HG03565 (cell line): ENCODE measurements at regions not wholly inside any gene's neighbourhood (a gene's known extent, or its start where the extent isn't known, plus 50 kb on each side); places are given as distances from the start of the nearest gene placed in this dataset.

Experiments
- ATAC-seq: cut with Tn5 transposase; IDR thresholded peaks from one replicate; pipeline ENCODE4 v1.9.1; 2021; ENCODE audit warnings: mild to moderate bottlenecking, moderate library complexity; ENCODE audit not compliant: unreplicated experiment

DNA sequence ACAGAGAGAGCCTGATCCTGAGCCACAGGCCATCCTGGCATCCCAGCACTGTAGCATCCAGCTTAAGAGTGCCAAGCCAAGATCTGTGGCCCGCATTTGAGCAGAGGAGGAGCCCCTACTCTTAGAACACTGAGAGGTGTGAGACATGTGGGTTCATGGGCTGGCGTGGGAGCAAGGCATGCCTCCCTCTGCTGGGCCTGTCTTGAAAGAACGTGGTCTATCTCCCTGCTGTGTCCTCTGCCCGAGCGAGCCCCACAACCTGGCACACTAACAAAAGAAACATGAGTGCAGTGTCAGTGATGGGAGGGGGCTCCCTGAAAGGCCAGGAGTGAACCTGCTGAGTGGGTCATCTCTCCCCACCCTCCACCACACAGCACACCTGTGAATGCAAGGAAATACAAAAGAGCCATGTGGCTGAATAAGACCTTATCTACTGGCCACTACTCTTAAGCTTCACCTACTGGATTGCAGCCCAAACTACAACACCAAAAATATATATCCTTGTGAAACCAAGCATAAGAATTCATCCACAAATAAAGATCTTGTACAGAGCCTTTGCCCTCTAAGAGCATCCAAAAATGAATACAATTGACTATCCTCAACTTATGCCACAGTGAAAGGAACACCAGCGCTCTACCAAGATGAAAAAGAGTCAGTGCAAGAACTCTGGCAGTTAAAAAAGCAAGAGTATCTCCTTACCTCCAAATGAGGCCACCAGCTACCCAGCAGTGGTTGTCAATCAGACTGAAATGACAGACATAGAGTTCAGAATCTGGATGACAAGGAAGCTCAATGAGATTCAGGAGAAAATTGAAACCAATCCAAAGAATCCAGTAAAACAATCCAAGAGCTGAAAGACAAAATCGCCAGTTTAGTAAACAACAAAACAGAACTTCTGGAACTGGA lies 259.4 kb upstream of the DAB1 start:
- no peak for ATAC-seq

- no peak for ATAC-seq
These were observed 254.3 kb upstream of the DAB1 start for GRCh38 chr1:57678138-57678537.

DNA sequence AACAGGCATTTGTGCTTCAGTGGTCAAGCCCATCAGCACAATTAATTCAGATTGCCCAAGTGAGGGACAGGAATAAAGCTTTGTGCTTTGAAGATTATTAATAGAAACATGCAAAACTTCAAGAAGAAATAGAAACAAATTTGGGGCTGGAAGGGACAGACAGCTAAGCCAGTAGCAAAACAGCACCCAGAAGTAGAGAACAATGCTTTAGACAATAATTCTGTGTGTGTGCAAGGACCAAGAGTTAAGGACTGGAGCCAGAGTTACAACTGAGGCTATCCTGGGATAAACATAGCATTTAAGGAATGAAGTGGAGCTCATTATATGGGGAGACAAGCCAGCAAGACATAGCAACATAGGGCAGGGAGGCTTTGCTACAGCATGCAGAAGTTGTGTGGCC lies 251.9 kb upstream of the DAB1 start:
- no peak for ATAC-seq

GRCh38 chr1:57674801-57675200 lies 250.9 kb upstream of the DAB1 start:
- ATAC-seq = no peak

- no peak for ATAC-seq
These were observed 248.7 kb upstream of the DAB1 start for GRCh38 chr1:57672346-57673140.

DNA sequence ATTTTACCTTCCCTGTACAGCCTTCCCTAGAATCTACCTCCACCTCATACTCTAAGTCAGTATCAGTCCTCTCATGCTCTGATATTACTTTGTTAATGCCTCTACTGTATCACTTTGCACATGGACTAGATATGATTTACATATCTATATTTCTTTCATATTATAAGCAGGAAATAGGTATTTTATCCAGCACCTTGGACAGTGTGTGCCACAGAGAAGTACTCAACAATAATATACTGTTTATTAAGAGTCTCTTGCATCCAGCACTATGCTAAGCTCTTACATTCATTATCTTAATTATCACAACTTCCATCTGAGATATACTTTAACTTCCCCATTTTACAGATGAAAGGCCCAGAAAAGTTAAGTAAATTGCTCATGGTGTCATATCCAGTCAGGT lies 247.9 kb upstream of the DAB1 start:
- ATAC-seq = no peak

DNA sequence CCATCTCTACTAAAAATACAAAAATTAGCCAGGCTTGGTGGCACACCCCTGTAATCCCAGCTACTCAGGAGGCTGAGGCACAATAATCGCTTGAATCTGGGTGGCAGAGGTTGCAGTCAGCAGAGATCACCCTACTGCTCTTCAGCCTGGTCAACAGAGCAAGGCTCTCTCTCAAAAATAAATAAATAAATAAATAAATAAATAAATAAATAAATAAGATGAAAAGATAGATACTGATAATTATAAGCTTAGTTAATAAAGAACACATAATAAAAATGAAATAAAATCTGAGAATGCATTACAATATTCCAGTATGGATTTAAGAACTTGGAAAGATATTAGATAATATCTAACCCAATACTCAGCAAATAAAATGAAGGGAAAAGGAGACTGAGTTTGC lies 235.9 kb upstream of the DAB1 start:
- no peak for ATAC-seq

DNA sequence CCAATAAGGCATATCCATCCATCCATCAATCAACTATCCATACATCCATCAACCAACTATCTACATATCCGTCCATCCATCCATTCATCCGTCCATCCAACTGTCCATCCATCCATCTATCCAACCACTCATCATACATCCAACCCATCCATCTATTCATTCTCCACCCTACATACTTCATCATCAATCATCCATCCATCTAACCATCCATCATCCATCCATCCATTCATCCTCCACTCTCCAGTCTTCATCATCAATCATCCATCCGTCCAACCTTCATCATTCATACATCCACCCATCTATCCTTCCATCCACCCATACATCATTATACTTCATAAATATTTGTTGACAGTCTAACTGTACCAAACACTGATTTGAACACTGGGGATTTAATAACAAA lies 231.3 kb upstream of the DAB1 start:
- no peak for ATAC-seq

DNA sequence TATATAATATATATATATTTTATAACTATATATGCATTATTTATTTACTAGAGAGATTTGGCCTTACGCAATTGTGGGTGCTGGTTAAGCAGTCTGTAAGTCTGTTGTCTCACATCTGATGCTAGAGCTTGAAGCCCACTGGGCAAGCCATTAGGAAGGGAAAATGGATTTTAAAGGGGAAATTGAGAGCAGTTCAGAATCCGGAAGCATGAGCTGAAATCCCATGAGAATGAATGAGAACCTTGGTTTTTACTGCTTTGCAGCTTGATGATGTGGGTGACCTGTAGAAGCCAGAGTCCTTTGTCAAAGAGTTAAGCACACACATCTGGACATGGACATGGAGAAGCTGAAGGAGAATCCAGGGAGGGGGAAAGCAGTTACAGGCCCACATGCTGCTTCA lies 220.8 kb upstream of the DAB1 start:
- ATAC-seq = no peak

- ATAC-seq = no peak
These were observed 214.4 kb upstream of the DAB1 start for GRCh38 chr1:57638239-57638638.

DNA sequence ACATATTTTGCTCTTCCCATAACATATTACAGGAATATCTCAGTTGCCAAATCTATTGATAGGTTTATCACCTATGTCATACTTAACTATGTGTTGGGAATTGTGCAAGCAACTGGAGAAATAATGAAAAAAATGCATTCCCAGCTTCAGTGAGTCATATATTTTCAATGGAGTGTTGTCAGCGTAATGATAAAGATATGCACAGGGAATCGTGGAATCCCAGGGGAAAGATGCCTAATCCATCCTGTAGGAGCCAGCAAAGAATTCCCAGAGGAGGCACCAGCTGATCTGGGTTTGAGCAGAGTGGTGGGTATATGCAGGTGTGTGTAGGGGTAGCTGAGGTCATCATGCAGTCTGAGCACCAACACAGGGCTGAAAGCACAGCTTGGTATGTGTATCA lies 213.3 kb upstream of the DAB1 start:
- no peak for ATAC-seq

GRCh38 chr1:57633881-57634280 lies 210.0 kb upstream of the DAB1 start:
- no peak for ATAC-seq

DNA sequence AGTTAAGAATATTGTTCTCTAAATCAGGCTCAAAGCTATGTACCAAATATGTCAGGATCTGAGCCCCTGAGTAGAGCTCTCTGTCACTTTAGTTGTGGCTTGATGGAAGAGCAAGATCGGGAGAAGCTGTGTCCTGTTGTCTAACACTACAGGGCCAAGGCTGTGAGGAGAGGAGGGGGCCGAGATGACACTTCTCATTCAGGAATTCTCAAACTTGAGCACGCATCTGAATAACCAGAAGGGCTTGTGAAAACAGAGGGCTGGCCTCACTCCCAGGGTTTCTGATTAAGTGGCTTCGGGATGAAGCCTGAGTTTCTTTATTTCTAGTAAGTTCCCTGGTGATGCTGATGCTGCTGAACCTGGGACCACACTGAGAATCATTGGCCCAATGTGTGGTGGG lies 209.2 kb upstream of the DAB1 start:
- ATAC-seq = no peak

DNA sequence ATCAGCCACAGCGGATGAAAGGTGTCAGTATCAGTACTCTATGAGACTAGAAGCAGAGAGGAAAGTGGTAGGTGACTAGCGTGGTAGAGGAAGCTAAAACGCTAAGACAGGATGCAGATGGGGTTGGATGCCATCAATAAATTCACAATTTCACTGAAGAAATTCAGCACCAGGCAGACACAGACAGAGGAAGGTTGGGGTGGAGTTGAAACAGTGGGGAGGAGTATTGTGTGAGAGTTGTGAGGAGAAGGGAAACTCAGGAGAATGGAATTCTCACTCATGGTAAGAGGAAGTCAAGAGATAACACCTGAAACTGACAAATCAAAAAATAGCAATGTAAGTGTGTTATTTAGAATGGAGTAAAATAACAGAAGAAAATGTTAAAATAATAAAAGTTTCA lies 208.5 kb upstream of the DAB1 start:
- no peak for ATAC-seq

DNA sequence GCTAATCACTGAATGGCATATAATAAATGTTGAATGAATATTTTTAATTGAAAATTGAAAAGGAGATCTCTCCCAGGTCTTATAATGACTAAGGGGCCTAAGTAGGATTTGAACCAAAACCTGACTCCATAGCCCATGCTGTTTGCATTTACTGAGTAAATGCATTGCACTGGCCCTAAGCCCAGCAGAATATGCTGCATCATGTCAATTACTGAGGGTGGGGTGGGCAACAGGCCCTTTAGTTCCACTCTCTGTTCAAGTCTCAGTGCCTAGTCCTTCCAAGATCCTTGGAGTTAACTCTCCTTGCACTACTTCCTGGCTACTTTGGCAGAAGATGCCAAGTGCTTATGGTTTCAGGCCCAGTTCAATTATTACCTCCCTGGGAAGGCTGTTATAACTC lies 203.8 kb upstream of the DAB1 start:
- ATAC-seq = no peak

GRCh38 chr1:57623791-57624538 lies 200.1 kb upstream of the DAB1 start:
- ATAC-seq = no peak

DNA sequence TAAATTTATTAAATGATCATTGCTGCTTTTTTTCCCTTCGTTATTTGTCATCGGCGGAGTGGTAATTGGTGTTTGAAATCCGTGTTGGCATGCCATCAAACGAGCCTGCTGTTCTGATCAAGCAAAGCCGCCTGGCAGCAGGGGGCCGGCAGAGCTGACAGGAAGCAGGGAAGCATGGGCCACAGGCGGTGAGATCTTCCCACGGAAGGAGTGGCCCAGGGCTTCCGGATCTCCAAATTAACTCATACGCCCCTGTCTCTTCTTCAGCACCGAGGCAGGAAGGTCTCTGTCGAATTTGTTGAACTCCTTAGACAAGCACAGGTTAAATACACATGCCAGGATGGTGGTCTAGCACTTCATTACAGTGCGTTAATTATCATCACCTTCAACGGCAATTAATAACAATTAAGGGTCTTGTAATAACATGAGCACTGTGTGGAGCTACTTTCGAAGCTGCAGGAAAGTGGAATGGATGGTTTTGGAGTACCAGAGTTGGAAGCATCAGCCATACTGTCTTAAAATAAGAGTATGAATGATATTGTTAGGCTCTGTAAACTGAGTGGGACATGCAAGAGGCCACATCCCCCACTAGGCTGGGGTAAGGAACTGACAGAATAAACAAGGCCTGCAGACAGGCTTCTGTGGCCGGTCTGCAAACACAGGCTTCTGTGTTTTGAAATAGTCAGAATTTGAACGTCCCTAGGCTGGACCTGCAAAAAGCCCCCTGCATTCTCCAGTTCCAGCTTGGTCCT lies 199.4 kb upstream of the DAB1 start:
- no peak for ATAC-seq

GRCh38 chr1:57621776-57622175 lies 197.9 kb upstream of the DAB1 start:
- no peak for ATAC-seq

GRCh38 chr1:57620605-57621004 lies 196.7 kb upstream of the DAB1 start:
- ATAC-seq = no peak

DNA sequence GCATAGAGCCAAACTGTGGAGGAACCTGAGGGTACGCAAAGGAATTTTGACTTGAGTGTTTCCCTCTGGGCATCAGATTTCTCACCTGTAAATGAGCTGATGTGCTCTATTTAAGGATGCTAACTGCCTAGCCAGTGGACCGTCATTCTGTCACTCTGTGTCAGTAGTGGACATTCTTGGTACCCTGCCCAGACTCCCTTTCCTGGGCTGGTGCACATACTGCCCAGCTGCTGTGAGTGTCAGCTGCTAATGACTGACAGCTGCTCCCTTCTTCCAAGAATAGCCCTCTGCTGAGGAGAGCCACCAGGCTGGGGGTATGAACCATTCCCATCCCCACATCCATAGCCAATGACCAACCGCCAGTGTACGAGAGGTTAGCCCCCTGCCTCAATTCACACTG lies 193.1 kb upstream of the DAB1 start:
- ATAC-seq = no peak

DNA sequence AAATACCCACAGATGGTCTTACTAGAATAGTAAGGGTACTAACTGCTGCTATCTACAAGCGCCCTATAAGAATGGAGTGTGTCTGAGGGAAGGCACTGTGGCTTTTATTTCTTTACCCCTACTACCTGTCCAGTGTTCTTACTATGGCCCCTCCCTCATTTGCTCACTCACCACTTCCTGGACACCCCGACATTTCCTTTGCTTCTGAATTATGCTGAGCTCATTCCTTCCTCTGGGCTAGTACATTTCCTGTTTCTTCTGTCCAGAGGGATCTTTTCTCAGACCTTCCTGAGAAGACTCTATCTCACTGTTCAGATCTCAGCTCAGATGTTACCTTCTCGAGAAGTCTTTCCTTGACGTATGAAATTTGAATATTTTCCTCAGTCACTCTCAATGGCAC lies 192.1 kb upstream of the DAB1 start:
- ATAC-seq = no peak
